HG02870 (cell line): ENCODE measurements at regions not wholly inside any gene's neighbourhood (a gene's known extent, or its start where the extent isn't known, plus 50 kb on each side); places are given as distances from the start of the nearest gene placed in this dataset.
"Not testable (repeated sequence)": the region's sequence is repeated elsewhere in the genome, so short reads cannot be mapped to it uniquely, and the experiment has no call there.

Experiments
- ATAC-seq: cut with Tn5 transposase; IDR thresholded peaks from one replicate; pipeline ENCODE4 v1.9.1; 2021; ENCODE audit warnings: mild to moderate bottlenecking, moderate library complexity; ENCODE audit not compliant: unreplicated experiment

DNA sequence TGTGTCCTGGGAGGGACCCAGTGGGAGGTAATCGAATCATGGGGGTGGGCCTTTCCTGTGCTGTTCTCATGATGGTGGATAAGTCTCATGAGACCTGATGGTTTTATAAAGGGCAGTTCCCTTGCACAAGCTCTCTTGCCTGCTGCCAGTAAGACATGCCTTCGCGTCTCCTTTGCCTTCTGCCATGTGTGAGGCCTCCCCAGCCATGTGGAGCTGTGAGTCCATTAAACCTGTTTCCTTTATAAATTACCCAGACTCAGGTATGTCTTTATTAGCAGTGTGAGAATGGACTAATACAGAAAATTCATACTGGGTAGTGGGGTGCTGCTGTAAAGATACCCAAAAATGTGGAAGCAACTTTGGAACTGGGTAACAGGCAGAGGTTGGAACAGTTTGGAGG is 300.0 kb upstream of the ZFP42 start:
- not testable (repeated sequence) for ATAC-seq

DNA sequence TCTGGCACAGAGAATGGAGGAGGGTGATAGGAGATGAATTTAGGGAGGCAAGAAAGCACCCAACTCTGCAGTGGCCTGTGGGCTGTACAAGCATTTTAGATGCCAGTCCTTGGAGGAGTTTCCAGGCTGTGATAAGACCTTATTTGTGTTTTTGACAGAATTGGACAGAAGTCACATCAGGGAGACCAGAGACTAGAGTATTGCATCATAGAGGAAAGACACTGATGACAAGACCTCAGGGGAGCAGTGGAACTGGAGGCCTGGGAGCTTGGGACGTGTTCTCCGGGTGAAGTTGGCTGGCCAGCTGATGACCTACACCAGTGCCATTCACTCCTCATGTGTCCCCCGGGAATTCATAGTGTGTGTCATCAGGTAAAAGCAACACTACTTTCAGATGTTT is 284.0 kb upstream of the ZFP42 start:
- no peak for ATAC-seq

DNA sequence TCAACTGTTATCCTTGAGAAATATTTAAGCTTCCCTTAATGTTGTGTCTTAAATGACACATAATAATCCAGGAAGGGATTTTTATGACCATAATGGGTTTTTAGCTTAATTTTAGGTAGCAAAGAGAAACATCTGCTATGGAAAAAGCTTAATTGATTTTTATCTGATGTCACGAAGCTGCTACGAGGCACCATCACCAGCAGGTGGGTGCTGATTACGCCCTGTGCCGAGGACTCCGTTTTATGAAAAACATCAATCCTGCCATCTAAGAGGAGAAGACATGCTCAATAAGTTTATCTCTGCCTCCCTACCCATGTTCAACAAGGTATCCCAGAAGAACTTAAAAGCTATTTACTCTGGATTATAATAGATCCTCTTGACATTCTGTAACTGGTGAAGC is 280.6 kb upstream of the ZFP42 start:
- no peak for ATAC-seq

DNA sequence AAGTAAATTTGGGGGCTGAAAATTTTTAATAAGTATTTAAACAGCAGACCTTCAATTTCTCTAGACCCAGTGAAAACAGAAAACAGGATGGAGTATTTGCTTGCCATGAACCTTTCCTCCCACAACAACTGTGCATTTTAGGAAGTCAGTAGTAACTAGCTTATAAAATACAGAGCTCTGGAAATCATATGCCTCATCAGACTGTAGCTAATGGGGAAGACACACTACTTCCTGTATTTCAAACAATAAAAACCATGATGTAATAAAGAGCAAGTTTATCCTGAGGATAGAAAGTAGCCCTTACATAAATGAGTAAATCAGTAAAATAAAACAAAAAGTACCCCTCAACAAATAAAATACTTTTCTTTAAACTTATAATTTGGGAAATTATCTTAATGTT is 280.1 kb upstream of the ZFP42 start:
- no peak for ATAC-seq

DNA sequence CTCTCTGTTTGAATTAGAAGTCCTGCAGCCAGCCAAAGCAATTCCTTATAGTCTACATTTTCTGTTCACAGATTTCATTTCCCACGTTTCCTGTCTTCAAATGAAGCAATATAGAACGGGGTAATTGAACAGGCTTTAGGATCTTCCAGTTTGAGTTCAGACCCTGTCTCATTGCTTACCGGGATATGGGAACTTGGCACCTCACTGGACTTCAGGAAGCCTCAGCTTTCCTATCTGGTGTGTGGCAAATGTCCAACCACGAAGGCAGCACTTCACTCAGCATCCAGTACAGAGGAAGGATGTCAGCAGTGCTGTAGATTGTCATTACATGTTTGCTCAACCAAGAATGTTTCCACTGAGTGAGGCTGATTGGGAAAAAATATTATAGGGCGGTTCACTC is 271.1 kb upstream of the ZFP42 start:
- ATAC-seq, result no peak

DNA sequence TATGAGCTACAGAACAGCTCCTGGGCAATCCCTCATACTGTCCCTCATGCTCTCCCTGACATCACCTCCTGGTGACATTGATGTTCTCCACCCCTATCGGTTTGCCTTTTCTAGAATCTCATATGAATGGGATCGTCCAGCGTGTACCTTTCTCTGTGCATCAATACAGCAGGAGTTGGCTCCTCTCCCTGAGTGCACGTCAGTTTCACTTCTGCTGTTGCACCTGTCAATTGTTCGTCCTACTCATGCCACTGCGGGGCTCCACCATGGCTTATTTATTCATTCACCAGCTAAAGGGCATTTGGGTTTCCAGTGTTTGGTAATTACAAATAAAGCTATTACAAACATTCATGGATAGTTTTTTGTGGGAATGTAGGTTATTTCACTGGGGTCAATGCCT is 269.1 kb upstream of the ZFP42 start:
- ATAC-seq, result no peak

DNA sequence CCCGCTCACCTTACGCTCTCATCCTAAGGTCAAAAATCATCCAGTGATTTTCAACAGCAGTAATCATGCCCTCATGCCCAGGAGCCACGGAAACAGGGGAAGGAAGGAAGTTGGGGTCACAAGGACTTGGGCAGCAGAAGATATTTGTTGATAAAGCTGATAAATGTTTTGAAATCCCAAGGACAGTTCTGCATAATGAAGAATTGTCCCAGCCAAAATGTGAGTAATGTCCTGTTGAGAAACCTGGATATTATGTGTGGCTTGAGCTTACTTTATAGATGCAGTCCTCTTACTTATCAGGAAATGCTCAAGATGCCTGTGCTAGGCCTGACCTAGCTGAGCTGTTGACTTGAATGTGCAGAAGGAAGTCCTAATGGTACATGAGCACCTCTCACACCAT is 263.0 kb upstream of the ZFP42 start:
- no peak for ATAC-seq

DNA sequence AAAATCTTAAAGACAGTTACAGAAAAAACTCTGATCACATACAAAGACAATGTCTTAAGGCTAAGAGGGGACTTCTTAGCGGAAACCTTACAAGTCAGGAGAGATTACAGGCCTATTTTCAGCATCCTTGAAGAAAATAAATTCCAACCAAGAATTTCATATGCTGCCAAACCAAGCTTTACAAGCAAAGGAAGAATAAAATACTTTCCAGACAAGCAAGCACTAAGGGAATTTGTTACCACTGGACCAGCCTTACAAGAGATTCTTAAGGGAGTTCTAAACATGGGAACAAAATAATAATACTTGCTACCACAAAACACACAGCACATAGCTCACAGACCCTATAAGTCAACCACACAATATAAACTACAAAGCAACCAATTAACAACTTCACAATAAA is 255.8 kb upstream of the ZFP42 start:
- no peak for ATAC-seq

DNA sequence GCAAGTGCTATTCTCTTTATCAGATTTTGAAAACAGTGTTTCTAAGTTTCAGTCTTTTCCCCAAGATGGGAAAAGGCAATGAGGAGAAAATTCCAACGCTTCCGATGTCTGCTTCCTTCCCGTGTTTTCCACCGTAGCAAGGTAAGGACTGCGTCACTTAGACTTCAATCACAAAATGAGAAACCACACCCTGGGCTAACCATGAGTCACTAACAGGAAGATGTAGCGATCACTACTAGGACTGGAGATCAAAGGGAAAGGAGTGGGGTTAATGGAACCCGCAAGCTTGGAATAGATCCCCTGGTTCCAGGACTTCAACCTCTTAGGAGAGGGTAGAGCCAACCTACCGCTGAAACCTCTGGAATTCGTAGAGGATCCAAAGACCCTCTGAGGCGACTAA is 250.7 kb upstream of the ZFP42 start:
- ATAC-seq, result no peak

DNA sequence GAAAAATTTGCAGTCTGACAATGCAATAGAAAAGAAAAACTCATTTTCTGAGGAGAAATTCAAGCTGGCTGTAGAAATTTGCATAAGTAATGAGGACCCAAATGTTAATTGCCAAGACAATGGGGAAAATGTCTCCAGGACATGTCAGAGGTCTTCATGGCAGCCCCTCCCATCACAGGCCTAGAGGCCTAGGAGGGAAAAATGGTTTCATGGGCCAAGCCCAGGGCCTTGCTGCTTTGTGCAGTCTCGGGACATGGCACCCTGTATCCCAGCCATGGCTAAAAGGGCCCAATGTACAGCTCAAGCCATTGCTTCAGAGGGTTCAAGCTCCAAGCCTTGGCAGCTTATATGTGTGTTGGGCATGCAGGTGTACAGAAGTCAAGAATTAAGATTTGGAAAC is 244.9 kb upstream of the ZFP42 start:
- not testable (repeated sequence) for ATAC-seq

DNA sequence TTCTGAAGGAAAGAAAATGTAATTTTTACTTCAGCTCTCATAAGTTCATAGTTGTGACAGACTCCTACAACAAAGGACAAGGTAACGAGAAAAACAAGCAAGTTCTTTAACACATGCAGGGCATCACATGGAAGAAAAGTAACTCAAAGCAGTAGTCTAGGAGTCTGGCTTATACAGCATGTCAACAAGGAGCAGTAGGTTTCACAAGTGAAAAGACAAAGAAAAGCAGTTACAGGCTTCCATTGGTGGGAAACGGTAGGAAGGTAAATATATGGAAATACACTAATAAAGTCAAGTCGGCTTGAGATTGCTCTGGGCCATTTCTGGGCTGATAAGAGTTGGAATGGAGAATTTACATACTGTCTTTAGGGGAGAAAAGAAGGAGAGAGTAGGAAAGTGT is 228.4 kb upstream of the ZFP42 start:
- no peak for ATAC-seq

DNA sequence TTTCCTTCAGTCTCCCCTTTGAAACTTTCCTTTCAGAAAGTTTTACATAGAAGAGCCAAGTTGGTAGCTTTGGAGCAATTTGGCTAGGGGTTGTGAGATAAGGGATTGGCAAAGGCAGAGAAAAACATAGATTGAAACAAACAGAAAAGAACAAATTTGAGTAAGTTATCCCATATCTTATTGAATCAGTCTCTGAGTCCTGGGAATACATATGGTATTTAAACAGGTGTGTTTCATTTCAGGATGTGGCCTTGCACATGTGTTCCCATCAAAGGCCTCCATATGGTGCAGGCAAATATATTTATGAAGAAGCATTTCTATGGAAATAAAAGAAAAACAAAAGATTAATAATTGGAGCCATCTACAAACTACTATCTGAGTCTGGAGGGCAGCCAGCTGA is 227.9 kb upstream of the ZFP42 start:
- ATAC-seq, result no peak

DNA sequence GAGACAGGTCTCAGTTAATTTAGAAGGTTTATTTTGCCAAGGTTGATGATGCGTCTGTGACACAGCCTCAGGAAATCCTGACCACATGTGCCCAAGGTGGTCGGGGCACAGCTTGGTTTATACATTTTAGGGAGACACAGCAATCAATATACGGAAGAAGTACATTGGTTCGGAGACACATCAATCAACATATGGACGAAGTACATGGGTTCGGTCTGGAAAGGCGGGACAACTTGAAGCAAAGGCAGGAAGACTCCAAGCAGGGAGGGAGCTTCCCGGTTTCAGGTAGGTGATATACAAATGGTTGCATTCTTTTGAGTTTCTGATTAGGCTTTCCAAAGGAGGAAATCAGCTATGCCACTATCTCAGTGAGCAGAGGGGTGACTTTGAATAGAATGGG is 225.2 kb upstream of the ZFP42 start:
- no peak for ATAC-seq

DNA sequence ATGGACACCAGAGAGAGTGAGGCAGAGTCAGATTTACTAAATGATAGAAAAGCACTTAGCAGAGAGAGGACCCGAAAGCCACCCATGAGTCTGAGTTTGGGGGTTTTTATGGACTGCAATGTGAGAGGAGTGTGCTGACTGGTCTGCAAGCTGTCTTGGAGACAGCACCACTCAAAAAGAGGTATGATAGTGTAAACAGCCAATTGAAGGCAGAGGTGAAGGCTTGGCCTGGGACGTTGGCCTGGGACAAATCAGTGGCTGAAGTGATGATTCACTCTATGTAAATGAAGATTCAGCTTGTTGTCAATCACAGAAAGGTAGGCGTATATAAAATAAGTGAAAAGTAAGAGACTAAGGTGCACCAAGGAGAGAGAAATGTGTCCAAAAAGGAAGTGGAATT is 217.6 kb upstream of the ZFP42 start:
- ATAC-seq, result no peak

DNA sequence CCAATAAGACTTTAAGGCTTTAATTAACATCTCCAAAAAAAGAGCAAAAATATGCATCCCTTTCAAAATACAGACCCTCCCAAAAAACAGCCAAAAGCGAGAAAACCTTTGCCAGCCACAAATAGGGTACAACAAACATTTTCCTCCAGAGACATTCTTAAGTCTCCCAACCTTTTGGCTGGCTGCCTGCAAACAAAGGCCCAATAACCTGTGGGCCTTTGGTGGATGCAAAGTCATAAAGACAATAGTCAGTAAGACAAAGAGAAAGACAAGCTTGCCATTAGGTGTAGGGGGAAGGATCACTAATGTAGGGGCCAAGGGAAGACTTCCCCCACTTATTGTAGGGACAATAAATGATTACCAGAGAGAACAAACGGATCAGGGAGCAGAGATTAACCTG is 215.5 kb upstream of the ZFP42 start:
- no peak for ATAC-seq

DNA sequence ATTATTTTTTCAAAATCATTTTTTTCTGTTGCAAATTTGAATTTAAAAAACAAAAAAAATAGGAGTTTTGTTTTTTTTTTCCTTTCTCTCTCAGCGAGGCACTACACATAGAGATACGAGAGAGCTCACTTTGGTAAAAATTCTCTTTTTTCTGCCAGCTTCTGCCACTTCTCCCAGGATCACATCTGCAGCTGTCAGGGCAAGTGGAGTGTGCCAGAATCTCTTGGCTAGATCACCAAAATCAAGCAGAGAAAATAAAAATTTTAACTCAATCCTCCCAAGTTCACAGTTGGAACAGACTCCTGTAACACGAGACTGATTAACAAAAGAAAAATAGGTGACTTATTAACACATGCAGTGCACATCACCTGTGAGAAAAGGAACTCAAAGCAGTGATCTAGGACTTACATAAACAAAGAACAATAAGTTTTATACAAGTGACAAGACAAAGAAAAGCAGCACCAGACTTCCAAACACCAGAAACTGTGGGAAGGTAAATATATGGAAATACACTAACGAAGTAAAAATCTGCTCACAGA is 213.2 kb upstream of the ZFP42 start:
- no peak for ATAC-seq

DNA sequence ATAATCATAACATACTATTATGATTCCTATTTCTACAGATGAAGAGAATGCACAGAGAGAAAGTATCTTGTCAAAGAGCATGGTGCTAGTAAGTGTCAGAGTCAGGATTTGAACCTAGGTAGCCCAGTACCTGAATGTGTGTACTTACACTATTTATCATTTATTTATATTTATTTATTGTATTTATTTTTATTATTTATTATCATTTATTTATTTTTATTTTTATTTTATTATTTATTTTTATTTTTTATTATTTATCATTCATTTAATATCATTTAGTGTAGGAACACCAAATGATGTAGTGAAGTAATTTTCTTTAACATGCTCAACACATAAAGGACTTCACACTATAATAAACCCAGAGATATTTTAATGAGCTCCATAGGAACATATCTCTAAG is 209.4 kb upstream of the ZFP42 start:
- ATAC-seq, result no peak

DNA sequence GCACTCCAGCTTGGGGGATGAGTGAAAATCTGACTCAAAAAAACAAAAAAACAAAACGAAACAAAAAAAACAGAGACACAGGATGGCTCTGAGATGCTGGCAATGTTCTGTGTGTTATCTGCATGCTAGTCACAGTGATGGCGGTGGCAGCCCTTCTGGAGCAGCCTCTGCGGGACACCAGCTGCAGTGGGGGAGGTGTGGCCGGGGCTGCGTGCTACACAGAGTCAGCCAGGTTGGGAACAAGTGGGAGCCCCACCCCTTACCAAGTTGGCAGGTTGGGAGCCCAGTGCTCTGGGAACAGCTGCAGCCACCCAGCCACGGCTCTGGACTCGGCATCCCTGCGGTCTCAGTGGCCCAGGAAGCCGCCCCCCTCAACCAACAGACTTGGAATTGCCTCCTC is 206.5 kb upstream of the ZFP42 start:
- no peak for ATAC-seq

DNA sequence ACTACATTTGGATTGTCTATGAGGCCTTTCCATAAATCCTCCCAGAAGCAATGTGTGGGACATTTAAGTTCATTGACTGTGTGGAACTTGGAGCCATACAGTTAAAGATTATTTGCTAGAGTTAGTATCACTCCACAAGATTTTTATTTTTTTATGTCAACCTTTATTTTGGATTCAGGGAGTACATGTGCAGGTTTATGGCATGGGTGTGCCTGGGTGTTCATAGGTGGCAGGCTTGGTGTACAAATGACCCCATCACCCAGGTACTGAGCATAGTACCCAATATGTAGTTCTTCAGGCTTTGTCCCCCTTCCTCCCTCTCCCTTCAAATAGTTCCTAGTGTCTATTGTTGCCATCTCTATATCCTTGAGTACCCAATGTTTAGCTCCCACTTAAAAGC is 199.8 kb upstream of the ZFP42 start:
- ATAC-seq, result no peak

DNA sequence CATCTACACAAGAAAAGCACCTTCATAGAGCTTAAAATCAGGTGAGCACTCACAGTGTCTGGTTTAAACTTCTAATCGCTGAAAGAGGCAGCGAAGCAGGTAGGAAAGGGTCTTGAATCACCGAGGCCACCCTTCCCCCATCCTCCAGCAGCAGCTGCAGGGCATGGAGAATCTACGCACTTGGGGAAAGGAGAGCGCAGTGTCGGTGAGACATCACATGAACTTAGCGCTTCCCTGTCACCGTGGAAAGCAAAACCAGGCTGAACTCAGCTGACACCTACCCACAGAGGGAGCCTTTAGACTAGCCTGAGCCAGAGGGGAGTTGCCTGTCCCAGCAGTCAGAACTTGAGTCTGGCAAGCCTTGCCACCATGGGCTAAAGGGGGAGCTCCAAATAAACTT is 197.2 kb upstream of the ZFP42 start:
- ATAC-seq, result no peak

DNA sequence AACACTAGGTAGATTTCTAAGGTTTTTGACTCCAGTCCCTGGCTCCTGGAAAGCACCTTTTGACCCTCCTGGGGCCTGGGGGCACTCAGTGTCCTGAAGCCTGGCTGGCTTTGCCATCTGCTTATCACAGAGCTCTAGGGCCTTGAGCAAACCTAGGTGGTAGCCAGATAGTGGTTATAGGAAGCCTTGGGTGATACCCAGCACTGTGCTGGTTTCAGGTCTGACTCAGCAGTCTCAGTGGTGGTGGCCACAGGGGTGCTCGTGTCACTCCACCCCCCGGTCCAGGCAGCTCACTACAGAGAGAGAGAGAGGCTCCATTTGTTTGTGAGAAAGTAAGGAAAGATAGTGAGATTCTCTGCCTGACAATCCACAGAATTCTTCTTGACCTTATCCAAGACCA is 195.8 kb upstream of the ZFP42 start:
- ATAC-seq, result no peak

DNA sequence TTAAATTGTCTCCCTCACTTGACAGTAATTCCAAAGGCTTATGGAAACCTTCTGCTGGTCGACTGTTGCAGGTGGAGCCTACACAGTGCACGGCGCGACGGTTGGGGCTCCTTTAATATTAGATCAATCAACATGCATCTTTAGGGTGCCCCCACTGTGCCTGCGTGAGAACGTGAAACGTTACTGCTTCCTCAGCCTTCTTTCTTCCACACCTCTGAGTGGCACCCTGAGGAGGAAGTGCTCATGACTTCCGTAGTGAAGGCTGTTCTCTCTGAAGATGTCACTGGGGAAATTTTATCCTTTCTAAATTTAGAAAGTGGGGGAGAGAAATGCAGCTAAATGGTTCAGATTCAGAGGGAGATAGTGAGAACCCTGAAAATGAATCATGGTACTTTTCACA is 184.0 kb upstream of the ZFP42 start:
- no peak for ATAC-seq

DNA sequence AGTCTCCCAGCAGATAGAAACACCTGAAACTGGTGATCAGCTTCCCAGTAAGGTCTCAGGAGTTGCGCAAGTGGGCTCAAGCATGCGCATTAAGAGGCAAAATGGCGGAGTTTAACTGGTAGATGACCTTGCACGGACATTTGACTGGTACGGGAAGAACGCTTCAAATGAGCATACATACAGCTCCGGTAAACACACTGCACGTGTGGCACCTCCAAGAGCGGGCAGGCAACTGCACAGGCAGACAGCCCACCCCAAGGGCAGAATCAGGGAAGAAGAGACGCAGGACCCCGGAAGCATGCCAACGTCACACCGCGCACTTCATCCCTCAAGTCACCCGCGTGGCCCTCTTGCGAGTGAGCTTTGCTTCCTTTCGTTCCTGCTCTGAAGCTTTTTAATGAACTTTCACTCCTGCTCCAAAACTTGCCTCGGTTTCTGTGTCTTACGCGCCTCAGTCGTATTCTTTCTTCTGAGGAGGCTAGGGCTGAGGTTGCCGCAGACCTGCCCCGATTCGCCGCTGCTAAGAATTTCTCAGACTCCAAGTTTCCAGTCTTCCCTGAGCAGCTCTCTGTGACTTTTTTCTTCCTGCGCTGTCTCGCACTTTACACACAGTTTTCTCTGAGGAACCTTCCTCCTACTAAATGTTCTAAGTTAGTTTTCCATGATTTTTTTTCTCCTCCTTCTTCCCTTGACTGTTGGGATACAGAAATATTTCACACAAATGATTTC is 180.7 kb upstream of the ZFP42 start:
- ATAC-seq, result no peak
